ENCODE measurements at regions not wholly inside any gene's neighbourhood (a gene's known extent, or its start where the extent isn't known, plus 50 kb on each side); places are given as distances from the start of the nearest gene placed in this dataset.

DNA sequence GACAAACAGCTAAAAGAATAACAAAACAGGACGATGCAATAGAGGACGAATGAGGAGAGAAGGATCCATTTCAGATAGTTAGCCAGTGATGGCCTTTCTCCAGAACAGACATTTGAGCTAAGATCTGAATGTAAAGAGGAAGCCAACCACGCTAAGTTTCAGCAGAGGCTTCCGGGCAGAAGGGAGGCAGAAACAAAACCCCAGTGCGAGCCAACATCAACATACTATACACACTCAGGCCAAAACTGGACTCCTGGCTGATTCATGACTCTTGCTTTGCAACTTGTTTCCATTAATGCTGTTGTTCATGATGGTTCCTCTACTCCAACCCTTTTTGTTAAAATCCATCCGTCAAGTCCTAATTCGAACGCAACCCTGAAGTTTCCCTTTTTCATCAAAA lies 730.3 kb downstream of the TRIML1 start:
- DNase-seq, result no peak

GRCh38 chr4:188872809-188873208 lies 733.6 kb downstream of the TRIML1 start:
- no peak for DNase-seq

- no peak for DNase-seq
Measured at GRCh38 chr4:188876881-188877280, 737.6 kb downstream of the TRIML1 start.

GRCh38 chr4:188879598-188879997 lies 740.4 kb downstream of the TRIML1 start:
- DNase-seq, result no peak

- no peak for DNase-seq
Measured at GRCh38 chr4:188887905-188888304, 748.7 kb downstream of the TRIML1 start.

DNA sequence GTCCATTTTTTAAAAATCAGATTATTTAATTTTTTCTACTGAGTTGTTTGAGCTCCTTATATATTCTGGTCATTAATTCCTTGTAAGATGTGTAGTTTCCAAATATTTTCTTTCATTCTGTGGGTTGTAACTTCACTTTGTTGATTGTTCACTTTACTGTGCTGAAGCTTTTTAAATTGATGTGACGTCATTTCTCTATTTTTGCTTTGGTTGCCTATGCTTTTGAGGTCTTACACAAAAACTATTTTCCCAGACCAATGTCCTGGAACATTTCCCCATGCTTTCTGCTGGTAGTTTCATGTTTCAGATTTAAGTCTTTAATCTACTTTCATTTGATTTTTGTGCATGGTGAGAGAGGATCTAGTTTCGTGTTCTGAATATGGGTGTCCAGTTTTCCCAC lies 753.6 kb downstream of the TRIML1 start:
- no peak for DNase-seq

DNA sequence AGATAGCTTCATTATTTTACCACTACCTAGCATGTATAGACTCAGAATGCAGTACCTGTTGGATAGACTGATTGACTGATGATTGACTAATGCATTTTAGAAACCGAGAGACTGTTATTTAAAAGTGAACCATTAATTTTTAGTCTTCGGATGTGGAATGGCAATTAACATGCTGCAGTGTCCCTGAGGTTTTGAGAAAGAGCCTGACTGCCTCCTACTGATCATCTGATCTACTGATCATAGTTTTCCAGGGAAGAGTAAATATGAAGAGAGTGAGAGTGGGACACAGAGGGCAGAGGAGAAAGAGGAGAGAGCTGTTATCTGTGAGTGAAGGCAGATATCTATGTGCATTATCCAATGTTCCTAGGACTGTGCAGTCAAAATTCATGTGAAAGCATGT lies 764.7 kb downstream of the TRIML1 start:
- no peak for DNase-seq

DNA sequence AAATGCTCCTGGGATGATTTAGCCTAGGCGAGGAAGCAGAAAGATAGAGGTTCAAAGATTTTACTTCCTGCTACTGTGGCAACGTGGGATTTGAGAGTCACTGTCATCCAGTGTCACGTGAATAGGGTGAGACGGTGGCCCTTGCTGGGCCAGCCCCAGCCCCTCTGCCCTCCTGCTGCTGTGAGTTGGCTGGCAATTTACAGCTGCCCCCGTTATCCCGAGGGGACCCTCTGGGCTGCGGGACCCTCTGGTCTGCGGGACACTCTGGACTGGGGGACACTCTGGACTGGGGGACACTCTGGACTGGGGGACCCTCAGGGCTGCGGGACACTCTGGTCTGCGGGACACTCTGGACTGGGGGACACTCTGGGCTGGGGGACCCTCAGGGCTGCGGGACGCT lies 765.4 kb downstream of the TRIML1 start:
- no peak for DNase-seq

GRCh38 chr4:188905248-188905647 lies 766.0 kb downstream of the TRIML1 start:
- no peak for DNase-seq

DNA sequence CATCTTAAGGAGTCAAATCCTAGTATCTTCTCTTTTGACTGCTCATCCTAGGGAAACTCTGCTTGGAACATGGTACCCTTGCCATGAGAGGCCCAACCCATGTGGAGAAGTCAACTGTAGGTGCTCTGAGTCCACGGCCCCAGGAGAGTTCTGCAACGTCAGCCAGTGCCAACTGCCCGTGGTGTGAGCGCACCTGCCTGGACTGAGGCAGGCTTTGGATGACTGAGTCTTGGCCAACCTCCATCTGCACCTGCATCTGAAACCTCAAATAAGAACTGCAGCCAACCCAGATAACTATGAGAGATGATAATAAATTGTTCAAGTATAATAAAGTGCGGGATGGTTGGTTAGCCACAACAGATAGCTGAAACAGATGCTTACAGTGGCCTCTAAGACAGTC lies 772.0 kb downstream of the TRIML1 start:
- DNase-seq, result no peak

DNA sequence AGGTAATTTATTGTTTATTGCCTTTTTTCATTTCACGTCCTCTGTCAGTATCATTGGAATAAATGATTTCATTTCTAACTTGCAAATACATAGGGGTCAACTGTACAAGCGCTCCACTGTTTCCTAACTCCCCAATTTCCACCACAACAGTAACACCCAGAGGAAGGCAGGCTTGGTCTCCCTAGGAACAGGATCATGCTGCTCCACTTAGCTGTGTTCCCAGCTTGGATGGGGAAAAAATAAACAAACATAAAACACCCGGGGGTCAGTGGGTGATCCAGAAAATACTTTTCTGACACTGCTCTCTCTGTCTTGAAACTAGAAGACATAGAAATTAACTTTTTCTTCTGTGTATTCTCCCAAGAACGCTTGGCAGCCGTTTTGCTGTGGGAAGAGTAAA lies 772.5 kb downstream of the TRIML1 start:
- no peak for DNase-seq

DNA sequence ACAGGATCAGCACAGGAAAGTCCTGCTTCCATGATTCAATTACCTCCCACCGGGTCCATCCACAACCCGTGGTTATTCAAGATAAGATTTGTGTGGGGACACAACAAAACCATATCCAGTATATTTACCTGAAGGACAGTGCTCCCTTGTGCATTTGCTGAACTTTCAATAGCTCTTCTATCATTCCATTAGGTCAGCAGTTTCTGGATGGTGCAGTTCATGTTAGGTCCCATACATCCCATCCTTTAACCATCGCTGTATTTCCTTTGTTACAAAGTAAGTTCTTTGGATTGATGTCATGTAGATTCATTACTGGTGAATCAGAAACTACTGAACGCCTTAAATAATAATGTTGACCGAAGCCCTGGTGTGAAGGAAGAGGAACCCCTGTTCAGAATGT lies 775.9 kb downstream of the TRIML1 start:
- no peak for DNase-seq

- DNase-seq, result no peak
Measured at GRCh38 chr4:188918787-188919186, 779.5 kb downstream of the TRIML1 start.

- DNase-seq, result no peak
Measured at GRCh38 chr4:188930822-188931221, 791.6 kb downstream of the TRIML1 start.

DNA sequence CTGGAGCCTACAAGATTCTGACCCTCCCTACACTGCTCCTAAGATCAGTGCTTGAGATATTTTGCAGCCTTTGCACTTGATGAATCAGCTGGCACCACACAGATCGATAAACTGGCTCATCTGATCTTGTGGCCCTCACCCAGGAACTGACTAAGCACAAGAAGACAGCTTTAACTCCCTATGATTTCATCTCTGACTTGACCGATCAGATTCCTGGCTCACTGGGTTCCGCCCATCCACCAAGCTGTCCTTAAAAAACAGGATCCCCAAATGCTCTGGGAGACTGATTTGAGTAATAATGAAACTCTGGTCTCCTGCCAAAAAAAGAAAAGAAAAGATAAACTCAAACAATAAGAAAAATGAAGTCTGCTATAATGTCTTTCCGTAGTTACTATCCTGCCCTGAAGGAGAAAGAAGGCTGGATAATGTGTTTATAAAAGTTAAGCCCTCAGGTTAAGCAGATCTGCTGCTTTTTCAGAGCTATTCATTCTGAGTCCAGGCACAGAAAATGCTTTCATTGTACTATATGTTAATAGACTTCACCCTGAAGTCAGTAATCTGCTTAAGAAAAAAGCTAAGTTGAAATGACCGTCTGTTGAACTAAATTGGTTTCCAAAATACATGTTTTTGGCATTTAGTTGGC lies 795.2 kb downstream of the TRIML1 start:
- DNase-seq, result no peak

GRCh38 chr4:188941524-188942119 lies 802.4 kb downstream of the TRIML1 start:
- no peak for DNase-seq

GRCh38 chr4:188942606-188943005 lies 803.4 kb downstream of the TRIML1 start:
- DNase-seq, result no peak

DNA sequence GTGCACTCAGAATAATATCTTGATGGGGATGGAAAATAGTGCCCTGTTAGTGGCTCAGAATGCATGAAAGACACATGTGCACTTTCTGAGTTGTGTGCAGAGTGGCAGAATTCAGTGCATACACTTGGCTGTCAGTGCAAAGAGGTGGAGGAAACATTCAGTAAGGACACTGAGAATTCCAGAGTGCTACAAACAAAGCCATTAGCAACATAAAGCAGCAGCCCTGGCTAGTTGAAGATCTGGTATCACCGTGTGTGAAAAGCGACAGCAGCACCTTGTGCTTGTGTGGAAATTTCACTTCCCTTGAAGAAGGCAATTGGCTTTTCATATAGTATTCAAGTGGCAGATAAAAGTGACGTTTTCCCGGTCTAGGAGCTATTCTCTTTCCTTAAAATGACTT lies 810.4 kb downstream of the TRIML1 start:
- DNase-seq, result no peak

DNA sequence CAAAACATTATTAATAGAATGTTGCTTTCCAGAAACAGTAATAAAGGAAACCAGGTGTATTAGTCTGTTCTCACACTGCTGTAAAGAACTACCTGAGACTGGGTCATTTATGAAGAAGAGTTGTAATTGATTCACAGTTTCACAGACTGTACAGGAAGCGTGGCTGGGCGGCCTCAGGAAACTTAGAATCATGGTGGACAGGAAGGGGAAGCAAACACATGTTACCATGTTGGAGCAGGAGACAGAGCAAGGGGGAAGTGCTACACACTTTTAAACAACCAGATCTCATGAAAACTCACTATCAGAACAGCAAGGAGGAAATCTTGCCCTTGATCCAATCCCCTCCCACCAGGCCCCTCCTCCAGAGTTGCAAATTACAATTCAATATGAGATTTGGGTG lies 815.8 kb downstream of the TRIML1 start:
- DNase-seq, result no peak

DNA sequence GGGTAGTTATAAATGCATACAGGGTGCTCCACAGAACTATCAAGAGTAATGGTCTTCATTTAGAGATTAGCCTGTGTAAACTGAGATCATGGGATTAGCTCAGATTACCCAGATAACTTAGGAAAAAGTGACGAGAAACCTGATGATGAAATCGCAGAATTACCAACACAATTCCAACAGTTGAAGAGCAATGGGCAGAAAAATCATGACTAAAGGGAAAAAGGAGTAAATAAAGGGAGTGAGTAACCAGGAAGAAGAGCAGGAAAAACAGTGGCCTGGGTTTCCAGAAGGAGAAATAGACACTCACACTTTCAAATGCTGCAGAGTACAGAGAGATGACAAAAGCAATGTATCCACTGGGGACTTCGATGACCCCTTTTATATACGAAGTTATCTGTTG lies 817.3 kb downstream of the TRIML1 start:
- no peak for DNase-seq

DNA sequence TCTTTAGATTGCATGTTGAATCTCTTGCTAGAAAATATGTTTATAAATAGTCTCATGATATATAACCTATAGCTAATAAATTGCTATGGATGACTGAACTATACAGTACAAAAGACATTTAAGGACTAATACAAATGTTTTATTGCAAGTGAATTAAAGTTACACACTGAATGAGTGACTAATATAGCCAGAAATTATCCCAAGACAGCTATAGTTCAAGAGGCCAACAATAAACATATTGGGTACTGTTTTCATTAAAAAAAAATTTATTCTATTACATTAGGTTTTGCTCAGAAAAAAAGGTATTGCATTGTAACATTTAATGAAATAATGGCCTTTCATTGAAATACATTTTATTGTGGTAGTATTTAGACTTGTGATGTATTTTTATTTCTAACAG lies 819.1 kb downstream of the TRIML1 start:
- DNase-seq, result no peak

- no peak for DNase-seq
Measured at GRCh38 chr4:188959424-188959823, 820.2 kb downstream of the TRIML1 start.

DNA sequence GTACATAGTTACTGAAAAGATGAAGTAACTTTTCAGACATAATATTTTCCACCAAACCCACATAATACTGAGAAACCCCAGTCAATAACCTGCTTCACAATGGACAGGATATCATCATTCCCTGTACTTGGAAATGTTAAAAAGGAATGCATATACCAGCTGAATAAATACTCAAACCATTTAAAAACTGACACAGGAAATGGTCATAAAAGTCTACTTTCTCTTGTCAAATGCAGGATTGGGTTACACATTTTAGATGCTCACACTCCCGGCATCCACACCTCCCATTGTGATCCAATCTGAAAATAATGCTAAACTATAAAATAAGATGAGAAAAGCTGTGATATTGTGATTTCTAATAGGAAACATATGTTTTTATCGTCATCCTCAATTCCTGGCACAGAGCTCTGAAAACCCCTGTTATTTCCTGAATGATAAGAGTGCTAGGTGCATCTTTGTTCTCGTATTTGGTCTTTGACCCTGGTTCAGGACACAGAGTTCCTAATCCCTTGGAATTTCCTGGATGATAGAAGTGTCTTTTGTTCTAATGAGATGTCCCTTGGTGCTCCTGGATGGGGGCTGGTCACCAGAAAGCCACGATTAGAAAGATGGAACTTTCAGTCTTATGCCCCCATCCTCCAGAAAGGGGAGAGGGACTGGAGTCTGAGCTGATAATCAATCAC lies 821.3 kb downstream of the TRIML1 start:
- DNase-seq, result no peak

- no peak for DNase-seq
Measured at GRCh38 chr4:188971125-188971524, 831.9 kb downstream of the TRIML1 start.

DNA sequence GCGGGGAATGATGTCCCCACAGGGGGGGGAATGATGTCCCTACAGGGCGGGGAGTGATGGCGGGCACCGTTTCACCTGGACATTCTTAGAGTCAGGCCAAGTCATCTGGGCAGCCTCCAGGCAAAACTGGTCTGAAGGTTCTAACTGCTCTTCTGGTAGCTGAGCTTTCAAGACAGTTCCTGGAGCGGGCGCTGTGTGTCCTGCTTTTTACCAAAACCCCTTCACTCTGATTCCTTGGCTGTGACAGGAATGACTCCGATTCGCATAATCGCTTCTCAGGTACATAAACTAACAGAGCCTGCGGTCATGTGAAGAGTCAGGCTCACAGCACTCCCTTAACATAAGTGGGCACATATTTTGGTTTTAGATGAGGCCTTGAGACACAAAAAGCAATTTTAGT lies 836.0 kb downstream of the TRIML1 start:
- DNase-seq, result no peak

All from activated CD4-positive, alpha-beta T cell treated with anti-CD3 and anti-CD28 coated beads for 1 hour (primary cell).